K562 (cell line): ENCODE measurements at regions not wholly inside any gene's neighbourhood (a gene's known extent, or its start where the extent isn't known, plus 50 kb on each side); places are given as distances from the start of the nearest gene placed in this dataset.

Source experiments
- ATAC-seq: fragments of 200-7000 bp; cut with Tn5 transposase; 3 replicates; pipeline ENCODE4 v1.9.1; 2020; ENCODE audit warnings: moderate library complexity
- BruUV-seq: library from RNA; stranded (reverse); fragments of 400-500 nt; replicated peaks from 2 replicates; lab custom pipeline; 2021; lab: Mats Ljungman, UMichigan
- CTCF ChIA-PET: fragments of 300-600 bp; formaldehyde crosslinking; extraction: SDS; loops from one replicate; lab custom pipeline; 2021; ENCODE audit warnings: low intra/inter-chr PET ratio; lab: Yijun Ruan, JAX
- POLR2A ChIA-PET: fragments of 300-600, 350-650 bp; sonication (Branson Sonifier 250); formaldehyde crosslinking; extraction: SDS; loops from one replicate; lab custom pipeline; 2021; ENCODE audit warnings: antibody characterized with exemption, inconsistent platforms; lab: Yijun Ruan, JAX
- DNase-seq, 4 experiments: peaks; one replicate each; pipeline versions ENCODE4 v3.0.0 to v3.0.0-alpha.2; 2011 to 2018; ENCODE audit warnings: low spot score in 3 of 4, mixed read lengths in 3 of 4; ENCODE audit errors: extremely low read depth in 1 of 4
- FAIRE-seq: peaks from 2 replicates; lab custom pipeline; 2011; peaks lifted over from hg19 to GRCh38; lab: Jason Lieb, UNC
- H2AFZ ChIP-seq: 2 replicates; pipeline ENCODE4 v1.6.0; 2011; ENCODE audit warnings: low read depth, low read length, control low read depth, inconsistent platforms
- H3K27ac ChIP-seq: fragments of 200-600 bp; 3 replicates; pipeline ENCODE4 v1.8.0; 2011; ENCODE audit warnings: low read depth, mild to moderate bottlenecking, control low read depth, inconsistent platforms, low read length, moderate library complexity, mixed read lengths; ENCODE audit errors: extremely low read depth
- H3K27me3 ChIP-seq, 2 experiments: fragments of 300-600 bp in 1 of 2; 2 replicates in 1 of 2; 3 replicates in 1 of 2; pipeline versions ENCODE4 v1.6.0 to v1.8.0; 2011; ENCODE audit warnings: inconsistent platforms in 2 of 2, low read length in 2 of 2, mild to moderate bottlenecking in 1 of 2, mixed read lengths in 1 of 2, moderate library complexity in 1 of 2; ENCODE audit not compliant: control insufficient read depth in 2 of 2, insufficient read depth in 2 of 2
- H3K36me3 ChIP-seq: fragments of 300-600 bp; 3 replicates; pipeline ENCODE4 v1.8.0; 2011; ENCODE audit warnings: mild to moderate bottlenecking, low read length, inconsistent platforms; ENCODE audit not compliant: control insufficient read depth, insufficient read depth
- H3K4me1 ChIP-seq, 2 experiments: fragments of 200-600 bp in 1 of 2; replicated peaks in 1 of 2; 2 replicates in 1 of 2; 3 replicates in 1 of 2; pipeline versions ENCODE4 v1.5.1 to v1.8.0; 2011; ENCODE audit warnings: inconsistent platforms in 2 of 2, low read length in 2 of 2, mild to moderate bottlenecking in 1 of 2, mixed read lengths in 1 of 2, moderate library complexity in 1 of 2; ENCODE audit not compliant: control insufficient read depth in 2 of 2, insufficient read depth in 2 of 2
- H3K4me2 ChIP-seq: 2 replicates; pipeline ENCODE4 v1.6.1; 2011; ENCODE audit warnings: low read length, control low read depth, inconsistent platforms, mixed read lengths; ENCODE audit not compliant: insufficient read depth
- H3K4me3 ChIP-seq: fragments of 200-600 bp; sonication (generic), shearing (Covaris generic); 2 replicates; pipeline ENCODE4 v1.5.1; 2016; ENCODE audit warnings: control low read depth, inconsistent platforms
- H3K79me2 ChIP-seq: fragments of 200-600 bp; 3 replicates; pipeline ENCODE4 v1.8.0; 2011; ENCODE audit warnings: low read length, inconsistent platforms; ENCODE audit not compliant: control insufficient read depth, insufficient read depth
- H3K9ac ChIP-seq, 2 experiments: 2 replicates each; pipeline versions ENCODE4 v1.6.0 to v1.6.1; 2011; ENCODE audit warnings: low read depth in 2 of 2, low read length in 2 of 2, control low read depth in 1 of 2, inconsistent platforms in 1 of 2, mild to moderate bottlenecking in 1 of 2, mixed read lengths in 1 of 2; ENCODE audit not compliant: insufficient read depth in 1 of 2
- H3K9me1 ChIP-seq: one replicate; pipeline ENCODE4 v1.6.0; 2011; ENCODE audit warnings: inconsistent platforms, mild to moderate bottlenecking, low read length, moderate library complexity; ENCODE audit not compliant: control insufficient read depth, insufficient read depth
- H3K9me3 ChIP-seq: replicated peaks from 2 replicates; pipeline ENCODE4 v1.5.1; 2011; ENCODE audit warnings: low read depth, low read length, inconsistent platforms; ENCODE audit not compliant: control insufficient read depth, insufficient read depth
- H4K20me1 ChIP-seq: replicated peaks from 2 replicates; pipeline ENCODE4 v1.6.1; 2011; ENCODE audit warnings: low read length, inconsistent platforms, mixed read lengths; ENCODE audit not compliant: control insufficient read depth, insufficient read depth
- CEBPB ChIP-seq: fragments of 450-650 bp; IDR thresholded peaks from 2 replicates; pipeline ENCODE4 v1.6.1; 2016; ENCODE audit warnings: missing genetic modification characterization, missing compliant biosample characterization
- CEBPG ChIP-seq, 3 experiments: fragments of 200-800 bp in 1 of 3; sonication (Bioruptor generic) in 1 of 3; sonication (generic) in 1 of 3; formaldehyde crosslinking in 1 of 3; IDR thresholded peaks in 2 of 3; conservative IDR thresholded peaks in 1 of 3; 2 replicates each; pipeline versions ENCODE4 v1.6.1 to v1.8.0; 2016 to 2022; ENCODE audit warnings: missing compliant biosample characterization in 2 of 3, missing genetic modification characterization in 2 of 3, mild to moderate bottlenecking in 1 of 3, missing genetic modification reagents in 1 of 3
- POLR2H ChIP-seq: IDR thresholded peaks from 2 replicates; pipeline ENCODE4 v1.6.1; 2016; ENCODE audit warnings: missing genetic modification characterization, low read depth, mild to moderate bottlenecking, control low read depth, missing compliant biosample characterization, moderate library complexity
- ZNF140 ChIP-seq: fragments of 250-450 bp; sonication (Bioruptor Pico); IDR thresholded peaks from 2 replicates; pipeline ENCODE4 v1.8.0; 2021; ENCODE audit warnings: moderate library complexity, mild to moderate bottlenecking, inconsistent platforms
- ZSCAN32 ChIP-seq: fragments of 450-650 bp; formaldehyde crosslinking; IDR thresholded peaks from 2 replicates; pipeline ENCODE4 v1.4.0; 2020; ENCODE audit warnings: mild to moderate bottlenecking, moderate library complexity
- WGBS: fragments of 100-300 bp; shearing (Covaris generic); methylation state at CpG from one replicate; pipeline ENCODE4 v1.1.6; 2016; ENCODE audit warnings: low coverage, mixed read lengths; ENCODE audit not compliant: insufficient coverage; ENCODE audit errors: missing lambda C conversion rate; 5-methylcytosine and 5-hydroxymethylcytosine counted together
- in situ Hi-C: fragments of 300-500 bp; cut with MboI; formaldehyde crosslinking; loops from 4 replicates; pipeline ENCODE4 v1.15.0; 2018; ENCODE audit warnings: inconsistent platforms, mixed read lengths
- intact Hi-C: fragments of 100-400 bp; cut with micrococcal nuclease; formaldehyde crosslinking; loops from 2 replicates; pipeline ENCODE4 v1.14.2; 2022

GRCh38 chr7:17142831-17143541, 155.5 kb upstream of the AHR start:
- no TSS peak for BruUV-seq
- Histone ChIP-seq H3K4me1 (no peaks in the 10 kb centered on the region), H3K27me3 (no peaks in the 10 kb centered on the region), H2AFZ (peak overlapping the region; percentile 77), H3K9me3 (no peaks in the 10 kb centered on the region), H3K27ac (no peak overlapping the region), H3K4me2 (no peak overlapping the region), H3K9ac (peak overlapping the region in 1 of 2 experiments; percentile 49; a peak in 2 of 4 replicates), H3K79me2 (no peaks in the 10 kb centered on the region), H3K4me3 (0 out of 2 replicates have a peak overlapping the region, but pooled peaks have one; percentile 8), H3K9me1 (no peaks in the 10 kb centered on the region), H4K20me1 (no peaks in the 10 kb centered on the region), H3K36me3 (no peaks in the 10 kb centered on the region)
- CTCF ChIA-PET = no interaction called here
- DNase-seq (no peak), FAIRE-seq (no peak), ATAC-seq (no peak)
- no peak for TF ChIP-seq ZNF140 (CRISPR knock-in tag)
- no peak for TF ChIP-seq CEBPG (CRISPR knock-in tag; IDR thresholded peaks at IDR 0.05)
- peak; percentile 68 to 75 for TF ChIP-seq CEBPG (tag; conservative IDR thresholded peaks at IDR 0.05 in 1 of 2, IDR thresholded peaks at IDR 0.05 in 1 of 2)
- TF ChIP-seq CEBPB (tag) = peak; percentile 81
- 0 out of 2 replicates have a peak, but pooled peaks have one; percentile 3 for TF ChIP-seq ZSCAN32 (CRISPR knock-in tag)
- TF ChIP-seq POLR2H = 0 out of 2 replicates have a peak, but pooled peaks have one; percentile 19
- 38% methylated on average over 2 of the region's 2 CpGs for WGBS
- POLR2A ChIA-PET = no interaction called here
- in situ Hi-C loops (no loop called here), intact Hi-C loops (no loop called here)
